ENCODE measurements at regions not wholly inside any gene's neighbourhood (a gene's known extent, or its start where the extent isn't known, plus 50 kb on each side); places are given as distances from the start of the nearest gene placed in this dataset.
"Not testable (repeated sequence)": the region's sequence is repeated elsewhere in the genome, so short reads cannot be mapped to it uniquely, and the experiment has no call there.

GRCh38 chr11:49442669-49443068 lies 234.3 kb upstream of the FOLH1 start:
- no peak for DNase-seq

GRCh38 chr11:49439901-49440300 lies 231.5 kb upstream of the FOLH1 start:
- not testable (repeated sequence) for DNase-seq

- DNase-seq, result not testable (repeated sequence)
Observed at GRCh38 chr11:49434308-49434707, 225.9 kb upstream of the FOLH1 start.

GRCh38 chr11:49432242-49432848 lies 223.9 kb upstream of the FOLH1 start:
- no peak for DNase-seq

- DNase-seq, result no peak
Observed at GRCh38 chr11:49424136-49424535, 215.7 kb upstream of the FOLH1 start.

- DNase-seq, result not testable (repeated sequence)
Observed at GRCh38 chr11:49418877-49419276, 210.5 kb upstream of the FOLH1 start.

- DNase-seq, result no peak
Observed at GRCh38 chr11:49405743-49406142, 197.3 kb upstream of the FOLH1 start.

- not testable (repeated sequence) for DNase-seq
Observed at GRCh38 chr11:49395789-49396188, 187.4 kb upstream of the FOLH1 start.

- DNase-seq, result not testable (repeated sequence)
Observed at GRCh38 chr11:49390362-49390761, 182.0 kb upstream of the FOLH1 start.

- DNase-seq, result not testable (repeated sequence)
Observed at GRCh38 chr11:49389149-49389548, 180.7 kb upstream of the FOLH1 start.

GRCh38 chr11:49384371-49384770 lies 176.0 kb upstream of the FOLH1 start:
- not testable (repeated sequence) for DNase-seq

- no peak for DNase-seq
Observed at GRCh38 chr11:49377978-49378377, 169.6 kb upstream of the FOLH1 start.

GRCh38 chr11:49373866-49374265 lies 165.5 kb upstream of the FOLH1 start:
- not testable (repeated sequence) for DNase-seq

- DNase-seq, result not testable (repeated sequence)
Observed at GRCh38 chr11:49373385-49373784, 165.0 kb upstream of the FOLH1 start.

GRCh38 chr11:49372137-49372536 lies 163.7 kb upstream of the FOLH1 start:
- DNase-seq, result not testable (repeated sequence)

- not testable (repeated sequence) for DNase-seq
Observed at GRCh38 chr11:49368556-49368955, 160.2 kb upstream of the FOLH1 start.

GRCh38 chr11:49365375-49365774 lies 157.0 kb upstream of the FOLH1 start:
- DNase-seq, result not testable (repeated sequence)

GRCh38 chr11:49362994-49363393 lies 154.6 kb upstream of the FOLH1 start:
- DNase-seq, result not testable (repeated sequence)

GRCh38 chr11:49354536-49354935 lies 146.1 kb upstream of the FOLH1 start:
- DNase-seq, result not testable (repeated sequence)

- not testable (repeated sequence) for DNase-seq
Observed at GRCh38 chr11:49352868-49353267, 144.5 kb upstream of the FOLH1 start.

GRCh38 chr11:49346627-49347026 lies 138.2 kb upstream of the FOLH1 start:
- not testable (repeated sequence) for DNase-seq

GRCh38 chr11:49328485-49329186 lies 120.2 kb upstream of the FOLH1 start:
- not testable (repeated sequence) for DNase-seq

- not testable (repeated sequence) for DNase-seq
Observed at GRCh38 chr11:49327766-49328165, 119.4 kb upstream of the FOLH1 start.

- not testable (repeated sequence) for DNase-seq
Observed at GRCh38 chr11:49326651-49327050, 118.2 kb upstream of the FOLH1 start.
